ENCODE measurements at regions not wholly inside any gene's neighbourhood (a gene's known extent, or its start where the extent isn't known, plus 50 kb on each side); places are given as distances from the start of the nearest gene placed in this dataset.

- Histone ChIP-seq H3K27me3 (ENCODE audit: insufficient read depth, low read length, poor library complexity, severe bottlenecking) (no peaks in the 10 kb centered on the region), H3K9me2 (replicated peaks; ENCODE audit: low read depth, low read length) (no peaks in the 10 kb centered on the region), H3K4me2 (ENCODE audit: low read depth, low read length, poor library complexity, severe bottlenecking) (no peak overlapping the region), H4K20me1 (ENCODE audit: insufficient read depth, low read length, poor library complexity, severe bottlenecking) (no peaks in the 10 kb centered on the region), H3K36me3 (ENCODE audit: insufficient read depth, low read length) (no peaks in the 10 kb centered on the region), H3K9ac (ENCODE audit: low read depth, low read length, poor library complexity, severe bottlenecking) (no peak overlapping the region), H3K4me3 (ENCODE audit: low read length, poor library complexity, severe bottlenecking) (no peak overlapping the region), H3K9me3 (ENCODE audit: insufficient read depth, low read depth, low read length) (no peaks in the 10 kb centered on the region), H2AFZ (ENCODE audit: low read length) (no peak overlapping the region), H3F3A (ENCODE audit: low read depth) (no peaks in the 10 kb centered on the region), H3K4me1 (ENCODE audit: insufficient read depth, low read length, poor library complexity, severe bottlenecking) (no peaks in the 10 kb centered on the region), H3K79me2 (ENCODE audit: insufficient read depth, low read length) (no peaks in the 10 kb centered on the region)
- TF ChIP-seq CTCF (conservative IDR thresholded peaks at IDR 0.05; ENCODE audit: low read length) (no peak), EZH2phosphoT487 (IDR thresholded peaks at IDR 0.05; ENCODE audit: borderline replicate concordance) (no peak)
Observed at GRCh38 chr5:93101661-93102060, 479.4 kb downstream of the NR2F1-AS1 start.

GRCh38 chr5:93100976-93101375 lies 480.0 kb downstream of the NR2F1-AS1 start:
- Histone ChIP-seq H3K4me3 (ENCODE audit: low read length, poor library complexity, severe bottlenecking) (no peak overlapping the region), H3K79me2 (ENCODE audit: insufficient read depth, low read length) (no peaks in the 10 kb centered on the region), H3K9me3 (ENCODE audit: insufficient read depth, low read depth, low read length) (no peaks in the 10 kb centered on the region), H4K20me1 (ENCODE audit: insufficient read depth, low read length, poor library complexity, severe bottlenecking) (no peaks in the 10 kb centered on the region), H3K4me2 (ENCODE audit: low read depth, low read length, poor library complexity, severe bottlenecking) (no peak overlapping the region), H3F3A (ENCODE audit: low read depth) (no peaks in the 10 kb centered on the region), H3K9me2 (replicated peaks; ENCODE audit: low read depth, low read length) (no peaks in the 10 kb centered on the region), H3K9ac (ENCODE audit: low read depth, low read length, poor library complexity, severe bottlenecking) (no peak overlapping the region), H3K4me1 (ENCODE audit: insufficient read depth, low read length, poor library complexity, severe bottlenecking) (no peaks in the 10 kb centered on the region), H3K27me3 (ENCODE audit: insufficient read depth, low read length, poor library complexity, severe bottlenecking) (no peaks in the 10 kb centered on the region), H2AFZ (ENCODE audit: low read length) (no peak overlapping the region), H3K36me3 (ENCODE audit: insufficient read depth, low read length) (no peaks in the 10 kb centered on the region)
- TF ChIP-seq EZH2phosphoT487 (IDR thresholded peaks at IDR 0.05; ENCODE audit: borderline replicate concordance) (no peak), CTCF (conservative IDR thresholded peaks at IDR 0.05; ENCODE audit: low read length) (no peak)

- H3K4me1 ChIP-seq (ENCODE audit: insufficient read depth, low read length, poor library complexity, severe bottlenecking): no peaks in the 10 kb centered on the region
- H3K9me2 ChIP-seq (replicated peaks; ENCODE audit: low read depth, low read length): no peaks in the 10 kb centered on the region
Observed at GRCh38 chr5:93100428-93100827, 480.6 kb downstream of the NR2F1-AS1 start.

More at GRCh38 chr5:93100428-93100827, 480.6 kb downstream of the NR2F1-AS1 start:
- no peak overlapping the region for H2AFZ ChIP-seq (ENCODE audit: low read length)
- no peak for TF ChIP-seq EZH2phosphoT487 (IDR thresholded peaks at IDR 0.05; ENCODE audit: borderline replicate concordance)
- no peak for TF ChIP-seq CTCF (conservative IDR thresholded peaks at IDR 0.05; ENCODE audit: low read length)
- H3K9me3 ChIP-seq (ENCODE audit: insufficient read depth, low read depth, low read length): no peaks in the 10 kb centered on the region
- no peaks in the 10 kb centered on the region for H3F3A ChIP-seq (ENCODE audit: low read depth)
- H3K36me3 ChIP-seq (ENCODE audit: insufficient read depth, low read length): no peaks in the 10 kb centered on the region
- no peak overlapping the region for H3K4me2 ChIP-seq (ENCODE audit: low read depth, low read length, poor library complexity, severe bottlenecking)
- no peak overlapping the region for H3K9ac ChIP-seq (ENCODE audit: low read depth, low read length, poor library complexity, severe bottlenecking)
- no peaks in the 10 kb centered on the region for H4K20me1 ChIP-seq (ENCODE audit: insufficient read depth, low read length, poor library complexity, severe bottlenecking)
- no peaks in the 10 kb centered on the region for H3K79me2 ChIP-seq (ENCODE audit: insufficient read depth, low read length)
- H3K27me3 ChIP-seq (ENCODE audit: insufficient read depth, low read length, poor library complexity, severe bottlenecking): no peaks in the 10 kb centered on the region
- no peak overlapping the region for H3K4me3 ChIP-seq (ENCODE audit: low read length, poor library complexity, severe bottlenecking)

Measured in Loucy (cell line).